B cell (primary cell): ENCODE measurements at regions not wholly inside any gene's neighbourhood (a gene's known extent, or its start where the extent isn't known, plus 50 kb on each side); places are given as distances from the start of the nearest gene placed in this dataset.
"Not testable (repeated sequence)": the region's sequence is repeated elsewhere in the genome, so short reads cannot be mapped to it uniquely, and the experiment has no call there.

Experiments
- CTCF ChIP-seq: fragments of 200-600 bp; IDR thresholded peaks from one replicate; pipeline ENCODE4 v1.8.0; 2022; ENCODE audit warnings: antibody characterized with exemption, mild to moderate bottlenecking
- EZH2 ChIP-seq: IDR thresholded peaks from 2 replicates; pipeline ENCODE4 v1.6.1; 2012; ENCODE audit warnings: borderline replicate concordance, low read depth, mild to moderate bottlenecking, moderate library complexity, low read length; ENCODE audit not compliant: insufficient read depth, poor library complexity, severe bottlenecking

GRCh38 chr14:19197488-19198234 lies 230.4 kb downstream of the POTEM start:
- TF ChIP-seq CTCF, EZH2: not testable (repeated sequence)
